GM12878 (cell line): ENCODE measurements at regions not wholly inside any gene's neighbourhood (a gene's known extent, or its start where the extent isn't known, plus 50 kb on each side); places are given as distances from the start of the nearest gene placed in this dataset.

Experiments
- ATAC-seq: fragments of 200-7000 bp; cut with Tn5 transposase; 3 replicates; pipeline ENCODE4 v1.9.1; 2020; ENCODE audit warnings: mild to moderate bottlenecking, moderate library complexity
- BruUV-seq: library from RNA; stranded (reverse); fragments of 400-500 nt; replicated peaks from 2 replicates; lab custom pipeline; 2021; lab: Mats Ljungman, UMichigan
- CTCF ChIA-PET: fragments of 300-600 bp; sonication (Branson Sonifier 250); formaldehyde crosslinking; extraction: SDS; loops from one replicate; lab custom pipeline; 2021; ENCODE audit warnings: inconsistent platforms; lab: Yijun Ruan, JAX
- POLR2A ChIA-PET: fragments of 350-600 bp; formaldehyde crosslinking; extraction: SDS; loops from one replicate; lab custom pipeline; 2021; ENCODE audit warnings: inconsistent platforms; lab: Charles Lee
- RAD21 ChIA-PET: fragments of 300-600 bp; sonication (Branson Sonifier 250); formaldehyde crosslinking; loops from one replicate; lab custom pipeline; 2023; ENCODE audit warnings: antibody characterized with exemption; ENCODE audit not compliant: unreplicated experiment; lab: Charles Lee
- SMC1A ChIA-PET: fragments of 300-600 bp; sonication (Branson Sonifier 250); formaldehyde crosslinking; loops from one replicate; lab custom pipeline; 2023; ENCODE audit not compliant: unreplicated experiment, uncharacterized antibody; lab: Charles Lee
- DNase-seq: peaks from one replicate; pipeline ENCODE4 v3.0.0-alpha.2; 2011; ENCODE audit warnings: low read depth, low spot score
- FAIRE-seq: peaks from 3 replicates; lab custom pipeline; 2011; peaks lifted over from hg19 to GRCh38; lab: Jason Lieb, UNC
- H2AFZ ChIP-seq: 2 replicates; pipeline ENCODE4 v1.6.0; 2011; ENCODE audit warnings: low read depth, low read length, control low read depth; ENCODE audit not compliant: control insufficient read depth
- H3K27ac ChIP-seq: 2 replicates; pipeline ENCODE4 v1.5.1; 2011; ENCODE audit warnings: control low read depth; ENCODE audit not compliant: control insufficient read depth, insufficient read depth
- H3K27me3 ChIP-seq, 2 experiments: replicated peaks in 1 of 2; 2 replicates each; pipeline versions ENCODE4 v1.6.0 to v1.6.1; 2011; ENCODE audit warnings: low read length in 1 of 2; ENCODE audit not compliant: control insufficient read depth in 2 of 2, insufficient read depth in 2 of 2
- H3K36me3 ChIP-seq, 2 experiments: 2 replicates each; pipeline ENCODE4 v1.5.1; 2011; ENCODE audit warnings: low read length in 1 of 2; ENCODE audit not compliant: control insufficient read depth in 2 of 2, insufficient read depth in 2 of 2
- H3K4me1 ChIP-seq: 2 replicates; pipeline ENCODE4 v1.6.1; 2011; ENCODE audit warnings: mild to moderate bottlenecking, low read length, moderate library complexity, mixed read lengths; ENCODE audit not compliant: control insufficient read depth, insufficient read depth
- H3K4me2 ChIP-seq: 2 replicates; pipeline ENCODE4 v1.6.0; 2011; ENCODE audit warnings: control low read depth; ENCODE audit not compliant: control insufficient read depth, insufficient read depth
- H3K4me3 ChIP-seq: fragments of 200-600 bp; sonication (generic); 2 replicates; pipeline ENCODE4 v1.5.1; 2016
- H3K79me2 ChIP-seq: 2 replicates; pipeline ENCODE4 v1.6.0; 2011; ENCODE audit warnings: low read length; ENCODE audit not compliant: control insufficient read depth, insufficient read depth
- H3K9ac ChIP-seq: 2 replicates; pipeline ENCODE4 v1.8.0; 2011; ENCODE audit warnings: low read length, control low read depth, mixed read lengths; ENCODE audit not compliant: control insufficient read depth, insufficient read depth
- H3K9me3 ChIP-seq: replicated peaks from 3 replicates; pipeline ENCODE4 v1.5.1; 2011; ENCODE audit warnings: mild to moderate bottlenecking, low read length; ENCODE audit not compliant: control insufficient read depth, insufficient read depth
- H4K20me1 ChIP-seq: 2 replicates; pipeline ENCODE4 v1.6.0; 2011; ENCODE audit not compliant: control insufficient read depth, insufficient read depth
- BCLAF1 ChIP-seq: fragments of 450-650 bp; IDR thresholded peaks from 2 replicates; pipeline ENCODE4 v1.6.1; 2017; ENCODE audit warnings: antibody characterized with exemption, mild to moderate bottlenecking, moderate library complexity
- E2F4 ChIP-seq: IDR thresholded peaks from 2 replicates; pipeline ENCODE4 v1.6.1; 2012; ENCODE audit warnings: low read depth, low read length, improper control_type of control experiment
- GABPA ChIP-seq: IDR thresholded peaks from 2 replicates; pipeline ENCODE4 v1.6.1; 2014; ENCODE audit warnings: antibody characterized with exemption, low read depth, mild to moderate bottlenecking, inconsistent platforms
- HCFC1 ChIP-seq: fragments of 150-350 bp; IDR thresholded peaks from 2 replicates; pipeline ENCODE4 v1.6.1; 2014; ENCODE audit warnings: low read length
- IRF4 ChIP-seq: IDR thresholded peaks from 2 replicates; pipeline ENCODE4 v1.6.1; 2011; ENCODE audit warnings: low read depth, low read length
- MLLT1 ChIP-seq: fragments of 450-650 bp; IDR thresholded peaks from 2 replicates; pipeline ENCODE4 v1.6.1; 2016; ENCODE audit warnings: mild to moderate bottlenecking
- NR2C1 ChIP-seq: fragments of 450-650 bp; IDR thresholded peaks from 2 replicates; pipeline ENCODE4 v1.6.1; 2017; ENCODE audit warnings: antibody characterized with exemption, mild to moderate bottlenecking, moderate library complexity
- POLR2AphosphoS5 ChIP-seq: IDR thresholded peaks from 2 replicates; pipeline ENCODE4 v1.6.1; 2011; ENCODE audit warnings: mild to moderate bottlenecking, low read length, inconsistent platforms
- RAD51 ChIP-seq: fragments of 450-650 bp; IDR thresholded peaks from 2 replicates; pipeline ENCODE4 v1.6.1; 2016; ENCODE audit warnings: moderate library complexity, mild to moderate bottlenecking, inconsistent platforms
- RB1 ChIP-seq: fragments of 450-650 bp; formaldehyde crosslinking; IDR thresholded peaks from 2 replicates; pipeline ENCODE4 v1.6.1; 2017; ENCODE audit warnings: mild to moderate bottlenecking, borderline replicate concordance
- TAF1 ChIP-seq: IDR thresholded peaks from 2 replicates; pipeline ENCODE4 v1.6.1; 2011; ENCODE audit warnings: mild to moderate bottlenecking, low read depth, low read length, borderline replicate concordance
- ZBTB11 ChIP-seq: fragments of 450-650 bp; formaldehyde crosslinking; IDR thresholded peaks from 2 replicates; pipeline ENCODE4 v1.5.0; 2022; ENCODE audit warnings: mild to moderate bottlenecking, missing genetic modification characterization
- ZNF384 ChIP-seq: IDR thresholded peaks from 2 replicates; pipeline ENCODE4 v1.6.1; 2012; ENCODE audit warnings: low read depth, mild to moderate bottlenecking, low read length, improper control_type of control experiment, borderline replicate concordance
- WGBS: methylation state at CpG from one replicate; pipeline ENCODE4 v1.1.6; 2016; ENCODE audit warnings: low lambda C conversion rate; ENCODE audit not compliant: insufficient replicate concordance, insufficient coverage; ENCODE audit errors: missing lambda C conversion rate; 5-methylcytosine and 5-hydroxymethylcytosine counted together
- in situ Hi-C: fragments of 300-500 bp; cut with MboI; formaldehyde crosslinking; loops from 9 replicates; pipeline ENCODE4 v1.14.3; 2018; ENCODE audit warnings: mixed read lengths
- intact Hi-C: fragments of 100-400 bp; cut with micrococcal nuclease; formaldehyde crosslinking; loops from one replicate; pipeline ENCODE4 v1.14.2; 2022; ENCODE audit not compliant: unreplicated experiment
- TF ChIP-seq, protein P1 (sequence below): IDR thresholded peaks from 2 replicates; pipeline ENCODE4 v1.6.1; 2011; ENCODE audit warnings: low read depth, mild to moderate bottlenecking, low read length, moderate library complexity, borderline replicate concordance; ENCODE audit errors: extremely low read depth

GRCh38 chr2:19020144-19021099 is 338.0 kb downstream of the OSR1 start:
- Histone ChIP-seq H3K36me3 (no peaks in the 10 kb centered on the region), H4K20me1 (no peaks in the 10 kb centered on the region), H3K27ac (no peak overlapping the region), H3K4me3 (no peak overlapping the region), H3K9ac (no peak overlapping the region), H3K27me3 (no peaks in the 10 kb centered on the region), H3K4me1 (no peaks in the 10 kb centered on the region), H3K79me2 (no peaks in the 10 kb centered on the region), H2AFZ (no peak overlapping the region), H3K9me3 (no peaks in the 10 kb centered on the region), H3K4me2 (no peak overlapping the region)
- 23% methylated on average over 11 of the region's 11 CpGs for WGBS
- BruUV-seq, result no TSS peak
- SMC1A ChIA-PET, result interaction anchor here (0.8 to 0.9 kb wide), 2 partner anchors 18 to 59 kb away, joined by 3 read pairs; no protein-coding TSS in a partner anchor
- FAIRE-seq (no peak), ATAC-seq (no peak), DNase-seq (no peak)
- intact Hi-C loops, result no loop called here
- CTCF ChIA-PET, result no interaction called here
- in situ Hi-C loops, result no loop called here
- RAD21 ChIA-PET, result no interaction called here
- POLR2A ChIA-PET, result no interaction called here
- TF ChIP-seq MLLT1, result no peak
- no peak for TF ChIP-seq NR2C1
- TF ChIP-seq BCLAF1, result no peak
- TF ChIP-seq HCFC1, result no peak
- no peak for TF ChIP-seq ZBTB11 (CRISPR knock-in tag)
- no peak for TF ChIP-seq RB1
- no peak for TF ChIP-seq POLR2AphosphoS5
- TF ChIP-seq RAD51, result no peak
- TF ChIP-seq IRF4, result no peak
- TF ChIP-seq, protein P1, sequence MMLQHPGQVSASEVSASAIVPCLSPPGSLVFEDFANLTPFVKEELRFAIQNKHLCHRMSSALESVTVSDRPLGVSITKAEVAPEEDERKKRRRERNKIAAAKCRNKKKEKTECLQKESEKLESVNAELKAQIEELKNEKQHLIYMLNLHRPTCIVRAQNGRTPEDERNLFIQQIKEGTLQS, result no peak
- no peak for TF ChIP-seq GABPA
- TF ChIP-seq TAF1, result no peak
- TF ChIP-seq ZNF384, result no peak
- TF ChIP-seq E2F4, result no peak
